ENCODE measurements at regions not wholly inside any gene's neighbourhood (a gene's known extent, or its start where the extent isn't known, plus 50 kb on each side); places are given as distances from the start of the nearest gene placed in this dataset.

DNA sequence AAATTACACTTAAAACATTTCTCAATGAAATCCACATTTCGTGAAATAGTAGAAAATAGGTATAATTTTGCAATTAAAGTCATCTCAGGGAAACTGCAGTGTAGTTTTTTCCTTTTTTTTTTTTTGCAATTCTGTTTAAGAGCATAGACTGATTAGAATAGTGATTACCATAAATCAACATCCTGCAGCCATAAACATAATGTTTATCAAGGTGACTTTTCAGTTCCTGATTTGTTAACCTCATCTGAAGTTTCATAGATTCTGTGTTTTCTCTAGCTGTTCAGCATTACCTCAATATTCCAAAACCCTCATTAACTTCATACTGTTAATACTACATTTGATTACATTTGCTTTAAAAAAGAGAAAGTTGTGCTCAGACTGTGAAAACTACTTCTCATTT, 286.3 kb upstream of the DACH1 start:
- no peak for DNase-seq

DNA sequence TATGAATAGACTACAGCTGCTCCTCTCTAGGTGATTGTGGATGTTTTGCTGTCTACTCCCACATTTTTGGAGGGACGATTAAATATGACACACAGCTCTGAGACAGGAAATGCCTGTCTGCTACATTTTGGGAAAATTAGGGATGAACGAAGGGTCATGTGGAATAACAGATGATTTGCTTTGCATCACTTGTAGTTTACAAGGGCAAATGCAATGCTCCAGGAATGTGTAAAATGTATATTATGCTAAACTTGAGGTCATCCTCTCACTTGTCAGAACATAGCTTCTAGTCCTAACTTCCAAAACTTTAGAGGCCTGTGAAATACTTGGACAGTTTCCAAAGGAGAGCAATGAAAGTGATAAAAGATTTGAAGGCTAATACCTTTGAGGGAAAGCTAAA, 284.2 kb upstream of the DACH1 start:
- DNase-seq: no peak

DNA sequence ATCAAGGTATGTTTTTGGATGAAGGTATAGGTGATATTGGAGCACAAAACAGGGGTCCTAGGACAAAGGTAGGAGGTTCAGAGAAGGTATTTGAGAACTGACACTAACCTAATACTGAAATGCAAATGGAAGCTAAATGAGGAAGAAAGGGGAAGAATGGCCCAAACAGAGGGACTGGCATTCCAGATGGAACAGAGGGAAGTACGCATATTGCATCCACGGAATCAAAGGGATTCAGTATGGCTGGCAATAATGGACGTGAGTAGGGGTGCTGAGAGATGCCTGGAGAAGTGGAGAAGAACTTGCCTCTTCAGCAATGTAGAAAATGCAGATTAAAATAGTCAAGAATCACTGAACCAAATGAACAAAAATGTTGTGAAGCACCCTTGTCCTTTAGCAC, 283.5 kb upstream of the DACH1 start:
- no peak for DNase-seq

DNA sequence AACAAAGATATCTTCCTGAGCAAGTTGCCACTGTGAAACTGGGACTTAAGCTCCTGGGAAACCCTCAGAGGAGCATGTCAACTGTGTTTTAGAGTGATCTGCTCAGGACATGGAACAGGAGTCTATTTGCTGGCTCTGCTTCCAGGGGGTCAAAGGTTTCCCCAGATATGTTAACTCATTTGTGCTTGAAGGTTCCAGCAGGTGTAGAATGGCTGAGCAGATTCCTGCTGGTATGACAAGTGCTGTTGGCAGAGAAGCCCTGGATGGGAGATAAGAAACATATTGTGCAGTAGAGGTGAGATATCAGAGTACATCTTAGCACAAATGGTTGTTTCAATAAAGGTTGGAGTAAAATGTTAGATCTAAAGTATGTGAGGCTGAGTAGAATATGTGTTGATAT, 282.7 kb upstream of the DACH1 start:
- no peak for DNase-seq

DNA sequence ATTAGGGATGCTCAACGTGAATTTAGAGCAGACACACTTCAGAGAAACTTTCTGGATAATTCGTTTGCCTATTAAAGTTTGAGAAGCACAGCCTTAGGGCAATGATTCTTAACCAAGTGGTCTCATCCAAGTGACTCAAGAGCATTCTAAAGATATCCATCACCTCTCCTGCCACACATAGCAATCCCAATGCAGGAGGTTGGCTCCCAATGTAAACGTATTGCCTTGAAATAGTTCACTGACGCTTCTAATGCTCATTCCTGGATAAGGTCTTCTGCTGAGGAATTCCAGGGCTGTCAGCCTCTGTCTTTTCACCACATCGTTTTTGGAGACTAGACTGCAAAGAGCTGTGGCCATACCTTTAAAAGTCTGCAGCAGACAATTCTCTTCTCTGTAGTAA, 279.8 kb upstream of the DACH1 start:
- no peak for DNase-seq

DNA sequence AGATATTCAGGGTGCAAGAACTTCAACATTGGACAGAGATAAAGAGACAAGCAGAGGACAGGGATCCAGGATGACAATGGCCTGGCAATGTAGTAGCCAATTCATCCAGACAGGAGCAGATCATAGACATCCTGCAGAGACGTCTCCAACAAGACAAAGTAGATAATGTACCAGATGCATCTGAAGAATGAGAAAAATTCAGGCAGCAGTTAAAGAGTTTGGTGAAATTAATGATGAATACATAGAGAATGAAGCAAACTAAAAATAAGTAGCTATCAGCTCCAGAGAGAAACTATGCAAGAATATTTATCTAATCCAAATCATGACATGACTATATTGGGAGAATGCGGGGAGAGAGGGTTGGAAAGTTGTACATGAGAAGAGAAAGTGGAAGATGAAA, 278.4 kb upstream of the DACH1 start:
- no peak for DNase-seq

DNA sequence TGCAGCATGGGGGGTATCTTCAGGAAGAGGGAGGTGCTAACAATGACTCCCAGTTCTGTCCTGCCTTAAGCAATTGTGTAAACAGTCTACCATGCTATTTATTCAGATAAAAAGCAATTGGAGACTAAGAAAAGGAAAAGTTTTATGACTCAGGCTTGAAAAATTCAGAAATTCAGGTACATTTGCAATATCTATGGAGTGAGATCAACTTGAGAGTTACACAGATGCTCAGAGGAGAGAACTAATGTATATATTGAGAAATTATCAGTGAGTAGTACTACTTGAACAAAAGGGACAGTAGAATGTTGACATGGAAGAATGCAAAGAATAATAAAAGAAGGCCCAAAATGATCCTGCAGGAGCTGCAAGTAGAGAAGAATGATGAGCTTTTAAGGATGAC, 277.6 kb upstream of the DACH1 start:
- DNase-seq: no peak

DNA sequence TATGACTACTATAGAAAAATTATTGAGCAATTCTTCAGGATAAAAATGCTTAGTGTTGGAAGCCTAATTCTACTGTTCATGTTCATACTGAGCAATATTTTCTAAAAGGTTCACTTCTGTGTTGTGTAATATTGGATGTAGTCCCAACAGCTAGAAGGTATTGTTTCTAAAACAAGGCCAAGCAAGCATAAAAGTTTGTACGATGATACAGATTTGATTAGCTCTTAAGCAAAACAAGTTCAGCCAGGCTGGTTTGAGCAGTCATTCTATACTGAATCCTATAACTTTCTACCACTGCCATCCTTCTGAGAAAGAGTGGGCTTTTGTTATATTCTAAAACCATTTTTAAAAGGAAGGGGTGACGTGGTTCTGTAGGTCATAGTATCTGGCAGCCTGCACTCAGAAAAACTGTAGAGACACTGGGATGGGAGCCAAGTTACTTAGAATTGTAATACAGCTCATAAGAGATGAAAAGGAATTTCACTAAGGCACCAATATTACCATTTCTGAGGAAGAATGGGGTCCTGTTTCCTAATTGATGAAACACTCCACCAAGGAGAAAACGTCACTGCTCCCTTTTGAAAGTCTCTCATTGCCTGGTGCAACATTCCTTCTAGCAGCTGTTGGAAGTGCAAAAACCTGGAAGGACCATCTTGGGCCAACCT, 275.0 kb upstream of the DACH1 start:
- no peak for DNase-seq

DNA sequence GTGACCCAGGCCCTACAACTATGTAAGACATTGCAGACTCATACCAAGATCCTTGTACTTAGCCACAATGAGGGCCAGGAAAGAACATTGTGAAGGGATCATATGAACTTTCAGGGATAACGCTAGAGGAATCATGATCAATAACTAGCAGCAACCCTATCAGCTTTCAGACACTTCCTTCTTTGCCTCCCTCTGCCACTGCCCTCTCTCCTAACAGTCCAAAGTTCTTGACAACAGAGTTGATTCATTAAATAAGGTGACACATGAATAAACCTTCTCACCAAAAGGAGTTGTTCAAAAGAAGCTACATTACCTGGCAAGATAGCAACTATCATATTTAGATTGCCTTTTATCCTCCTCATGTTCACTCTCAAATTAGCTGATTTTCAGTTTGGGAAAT, 272.2 kb upstream of the DACH1 start:
- DNase-seq: no peak

DNA sequence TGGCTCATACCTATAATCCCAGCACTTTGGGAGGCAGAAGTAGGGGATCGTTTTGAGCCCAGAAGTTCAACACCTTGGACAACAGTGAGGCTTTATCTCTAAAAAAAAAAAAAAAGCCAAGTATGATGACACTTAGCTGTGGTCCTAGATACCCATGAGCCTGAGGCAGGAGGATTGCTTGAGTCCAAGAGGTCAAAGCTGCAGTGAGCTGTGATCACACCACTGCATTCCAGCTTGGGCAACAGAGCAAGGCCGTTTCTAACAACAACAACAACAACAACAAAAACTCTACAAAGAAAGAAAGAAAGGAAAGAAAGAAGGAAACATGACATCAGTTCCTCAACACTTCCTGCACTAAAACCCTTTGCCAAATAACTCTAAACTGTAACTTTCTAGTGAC, 265.1 kb upstream of the DACH1 start:
- no peak for DNase-seq

DNA sequence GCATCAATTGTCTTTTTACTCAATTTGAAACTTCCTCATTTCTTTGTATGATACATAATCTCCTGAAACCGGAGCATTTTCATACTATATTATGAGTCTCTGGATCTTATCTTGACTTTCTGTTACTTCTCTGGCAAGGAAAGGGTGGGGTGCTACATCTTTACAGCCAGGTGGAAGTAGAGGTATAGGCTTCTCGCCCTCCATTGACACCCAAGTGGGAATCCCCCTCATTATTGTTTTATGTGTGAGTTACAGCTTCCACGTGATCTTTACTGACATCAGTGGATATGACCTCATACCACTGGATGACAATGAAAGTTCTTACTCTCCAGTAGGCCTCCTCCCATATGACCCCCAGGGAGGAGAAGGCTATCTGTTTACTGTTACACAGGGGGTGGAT, 262.1 kb upstream of the DACH1 start:
- peak; percentile 35 for DNase-seq

DNA sequence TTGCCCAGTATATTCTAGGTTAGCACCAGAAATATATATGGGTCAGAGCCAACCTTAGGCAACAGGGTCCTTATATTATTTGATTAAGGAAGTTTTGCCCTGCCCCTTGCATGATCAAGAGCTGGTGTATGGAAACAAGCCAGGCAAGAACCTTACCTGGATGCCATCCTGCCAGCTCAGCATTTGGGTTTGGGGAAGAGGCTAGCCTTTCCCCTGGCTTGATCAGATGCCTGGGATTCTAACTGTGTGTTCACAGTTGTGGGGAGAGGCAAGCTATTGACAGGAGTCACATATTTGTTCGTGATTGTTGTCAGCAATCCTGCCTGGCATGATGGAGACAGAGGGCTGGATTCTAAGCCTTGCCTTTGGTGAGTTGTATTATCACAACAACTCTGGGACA, 260.0 kb upstream of the DACH1 start:
- DNase-seq: no peak

DNA sequence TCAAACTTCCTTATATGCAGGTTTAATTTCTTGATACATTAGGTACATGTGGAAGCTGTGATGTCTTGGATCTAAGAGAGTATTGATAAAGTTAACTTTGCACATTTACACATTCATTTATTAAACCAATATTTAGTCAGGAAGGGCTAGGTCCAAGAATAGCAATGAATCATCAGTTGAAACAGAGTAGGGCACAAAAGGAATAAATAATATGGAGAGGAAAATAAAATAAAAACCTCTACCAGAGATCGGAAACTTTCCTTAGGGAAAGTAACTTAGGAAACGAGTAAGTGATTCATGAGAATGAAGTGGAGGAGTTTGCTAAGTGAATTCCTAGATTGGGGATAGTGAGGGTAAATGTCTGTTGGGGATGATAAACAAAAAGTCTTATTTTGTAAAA, 259.4 kb upstream of the DACH1 start:
- no peak for DNase-seq

DNA sequence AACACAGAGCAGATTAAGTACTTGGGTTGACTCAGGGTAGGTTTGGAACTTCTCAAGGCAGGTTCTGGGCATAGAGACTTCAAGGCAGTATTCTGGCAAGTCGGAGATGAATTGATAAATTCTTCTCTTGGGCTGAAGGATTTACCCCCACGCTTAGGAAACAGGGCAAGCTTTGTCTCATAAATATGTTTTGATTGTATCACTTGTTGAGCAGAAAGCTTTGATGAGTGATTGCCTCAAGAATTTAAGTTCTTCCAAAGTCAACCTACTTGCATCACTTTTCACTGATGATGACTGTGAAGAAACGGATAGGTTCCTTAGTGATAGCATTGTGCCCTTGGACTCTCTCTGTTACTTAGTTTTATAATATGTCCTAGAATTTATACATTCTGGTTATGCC, 258.6 kb upstream of the DACH1 start:
- DNase-seq: no peak

DNA sequence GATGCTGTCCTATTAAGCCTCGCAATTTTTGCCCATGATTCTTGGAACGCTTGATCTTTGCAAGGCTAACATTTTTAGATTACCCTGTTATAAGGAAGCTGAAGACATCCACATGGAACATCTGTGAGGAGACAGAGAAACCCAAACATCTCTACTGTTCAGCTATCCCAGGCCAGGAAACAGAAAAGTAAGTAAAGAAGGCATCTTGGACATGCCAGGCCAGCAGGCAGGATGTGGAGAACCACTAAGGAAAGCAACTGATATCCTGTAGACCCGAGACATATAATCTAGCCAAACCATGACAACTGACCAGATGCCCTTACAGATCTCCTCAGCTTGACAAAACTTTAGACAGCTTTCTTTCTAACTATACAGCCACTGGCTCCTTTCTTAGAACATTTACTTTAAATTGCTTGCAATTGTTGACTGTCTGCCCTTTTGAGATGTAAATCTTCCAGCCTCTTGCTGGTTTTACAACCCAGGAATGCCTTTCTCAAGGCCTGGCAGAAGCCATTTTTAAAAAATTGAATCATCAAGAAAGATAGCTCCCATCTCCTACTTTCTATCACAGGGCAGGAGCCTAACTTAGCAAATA, 255.8 kb upstream of the DACH1 start:
- DNase-seq: no peak

DNA sequence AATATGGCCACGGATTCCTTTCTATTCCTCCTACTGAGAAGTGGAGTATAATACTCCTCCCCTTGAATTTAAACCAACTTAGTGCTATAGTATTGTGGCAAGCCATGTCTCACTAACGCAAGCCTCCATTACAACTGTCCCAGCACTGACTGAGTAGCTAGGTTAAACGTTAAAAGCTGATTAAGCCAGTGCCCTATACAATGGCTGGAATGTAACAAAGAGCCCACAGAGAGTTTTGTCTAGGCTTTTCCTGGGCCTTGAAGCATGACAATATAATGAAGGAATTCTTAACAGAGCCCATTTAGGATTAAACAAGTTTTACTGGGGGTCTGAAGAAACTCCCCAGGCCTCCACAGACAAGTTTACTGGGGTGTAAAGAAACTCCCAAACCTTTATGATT, 254.5 kb upstream of the DACH1 start:
- no peak for DNase-seq

DNA sequence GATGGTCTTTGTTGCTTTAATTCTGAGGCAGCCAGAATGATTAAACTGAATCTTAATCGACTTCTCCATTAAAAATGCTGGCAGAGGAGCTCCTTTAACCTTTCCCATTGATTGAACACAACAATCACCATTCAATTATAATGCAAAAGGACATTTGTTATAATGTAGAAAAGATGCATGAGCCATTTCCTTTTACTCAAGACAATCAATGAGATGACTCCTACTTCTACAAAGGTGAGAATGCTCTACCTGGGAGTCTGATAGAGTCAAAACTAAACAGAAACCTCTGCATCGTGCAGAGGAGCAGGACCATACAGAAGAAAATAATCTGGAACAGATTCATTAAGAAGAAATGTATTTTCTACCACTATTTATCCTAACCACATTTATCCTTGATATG, 253.6 kb upstream of the DACH1 start:
- DNase-seq: no peak

DNA sequence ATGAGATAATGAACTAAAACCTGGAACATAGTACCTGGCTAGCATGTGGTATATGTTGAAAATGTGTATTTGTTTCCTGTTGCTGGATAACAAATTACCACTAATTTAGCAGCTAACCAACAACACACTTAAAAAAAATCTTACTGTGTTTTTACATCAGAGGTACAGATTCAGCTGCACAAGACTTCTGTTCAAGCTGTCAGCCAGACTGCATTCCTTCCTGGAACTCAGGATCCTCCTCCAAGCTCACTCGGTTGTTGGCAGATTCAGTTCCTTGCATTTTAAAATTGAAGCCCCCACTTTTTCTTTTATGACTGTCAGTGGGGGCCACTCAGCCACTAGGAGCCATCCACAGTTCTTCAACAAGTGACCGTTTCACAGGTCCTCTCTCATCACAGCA, 246.9 kb upstream of the DACH1 start:
- no peak for DNase-seq

DNA sequence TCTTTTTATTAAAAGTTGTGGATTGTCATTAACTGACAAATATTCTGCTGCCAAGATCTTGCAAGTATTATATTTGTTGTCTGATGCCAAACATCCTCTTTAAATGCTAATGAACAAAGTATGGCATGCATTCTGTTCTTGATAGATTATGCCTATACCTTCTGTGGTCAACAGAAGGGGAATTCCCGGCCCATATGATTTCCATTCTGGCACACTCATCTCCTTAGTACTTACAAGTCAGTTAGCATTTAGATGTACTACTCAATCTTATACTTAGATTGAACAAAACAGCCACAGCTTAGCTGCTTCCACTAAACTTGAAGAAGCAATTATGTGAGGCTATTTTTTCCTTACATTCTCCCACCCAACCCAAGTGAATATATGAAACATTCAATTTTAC, 246.1 kb upstream of the DACH1 start:
- no peak for DNase-seq

DNA sequence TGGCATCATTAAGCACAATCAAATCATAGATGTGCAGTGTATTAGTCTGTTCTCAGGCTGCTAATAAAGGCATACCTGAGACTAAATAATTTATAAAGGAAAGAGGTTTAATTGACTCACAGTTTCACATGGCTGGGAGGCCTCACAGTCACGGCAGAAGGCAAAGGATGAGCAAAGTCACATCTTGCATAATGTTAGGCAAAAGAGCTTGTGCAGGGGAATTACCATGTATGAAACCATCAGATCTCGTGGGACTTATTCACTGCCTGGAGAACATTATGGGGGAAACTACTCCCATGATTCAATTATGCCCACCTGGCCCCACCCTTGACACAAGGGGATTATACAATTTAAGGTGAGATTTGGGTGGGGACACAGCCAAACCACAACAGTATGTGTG, 245.2 kb upstream of the DACH1 start:
- no peak for DNase-seq

DNA sequence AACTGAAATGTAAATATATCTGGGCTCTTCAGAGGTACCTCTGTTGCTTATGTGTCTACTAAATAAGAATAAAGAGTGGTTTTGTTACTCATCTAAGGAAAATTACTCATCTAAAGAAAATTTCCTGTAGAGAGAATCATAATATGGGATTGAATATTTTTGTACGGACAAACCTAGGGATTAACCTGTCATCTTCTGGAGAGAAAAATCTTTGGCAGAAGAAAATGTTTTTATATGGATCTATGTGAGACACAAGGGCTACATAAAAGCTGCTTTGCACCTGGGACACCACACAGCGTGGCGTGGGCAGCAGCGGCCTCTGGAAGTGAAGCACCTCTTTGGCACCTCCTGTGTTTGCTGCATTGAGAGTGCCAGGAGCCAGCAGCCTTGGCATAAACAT, 242.9 kb upstream of the DACH1 start:
- DNase-seq: no peak

DNA sequence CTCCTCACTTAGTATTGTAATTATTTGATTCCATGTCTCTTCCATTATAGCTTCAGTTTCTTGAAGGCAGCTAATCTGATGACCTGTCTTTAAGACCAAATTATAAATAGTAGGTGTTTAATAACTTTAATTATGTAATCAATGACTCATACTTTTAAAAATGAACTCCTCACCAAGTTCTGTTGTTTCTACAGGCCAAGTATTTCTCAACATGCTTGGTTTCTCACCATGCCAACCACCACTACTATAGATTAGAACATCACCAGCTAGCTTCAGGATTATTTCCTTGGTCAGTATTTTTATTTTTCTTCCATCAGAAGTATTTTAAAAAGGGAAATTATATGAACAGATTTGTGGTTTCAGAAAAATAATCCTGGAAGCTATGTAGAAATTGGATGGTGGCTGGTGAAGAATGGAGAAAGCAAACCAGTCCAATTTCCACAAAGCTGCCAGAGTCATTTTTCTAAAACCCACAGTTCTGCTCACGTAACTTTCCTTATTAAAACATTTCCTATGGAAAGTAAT, 237.7 kb upstream of the DACH1 start:
- DNase-seq: no peak

DNA sequence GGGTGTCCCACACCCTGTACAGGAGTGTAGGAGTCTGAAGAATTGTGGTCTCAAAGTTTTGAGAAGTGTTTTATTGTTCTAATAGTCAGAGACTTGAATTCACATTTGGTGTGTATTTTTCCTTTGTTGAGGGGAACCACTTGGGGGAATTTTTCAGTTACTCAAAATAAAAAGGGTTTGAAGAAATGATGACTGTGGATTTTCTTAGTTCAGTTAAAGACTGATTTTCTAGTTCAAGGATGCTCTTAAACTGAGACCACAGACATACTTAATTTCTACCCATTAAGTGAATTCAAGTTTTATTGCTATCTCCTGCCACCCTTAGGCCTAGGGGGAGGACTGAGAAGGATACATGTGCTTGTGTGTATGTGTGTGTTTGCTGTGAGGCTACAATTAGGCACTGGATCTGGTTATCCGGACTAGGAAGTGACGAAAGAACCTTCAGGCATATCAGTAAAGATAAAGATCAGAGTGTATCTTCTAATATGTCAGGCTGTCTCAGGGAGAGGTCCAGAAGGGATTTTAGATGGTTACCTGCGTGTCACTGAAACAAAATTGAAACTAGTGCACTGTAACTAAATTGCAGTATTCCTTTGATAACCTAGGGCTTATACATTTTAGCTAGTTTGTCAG, 234.9 kb upstream of the DACH1 start:
- no peak for DNase-seq

DNA sequence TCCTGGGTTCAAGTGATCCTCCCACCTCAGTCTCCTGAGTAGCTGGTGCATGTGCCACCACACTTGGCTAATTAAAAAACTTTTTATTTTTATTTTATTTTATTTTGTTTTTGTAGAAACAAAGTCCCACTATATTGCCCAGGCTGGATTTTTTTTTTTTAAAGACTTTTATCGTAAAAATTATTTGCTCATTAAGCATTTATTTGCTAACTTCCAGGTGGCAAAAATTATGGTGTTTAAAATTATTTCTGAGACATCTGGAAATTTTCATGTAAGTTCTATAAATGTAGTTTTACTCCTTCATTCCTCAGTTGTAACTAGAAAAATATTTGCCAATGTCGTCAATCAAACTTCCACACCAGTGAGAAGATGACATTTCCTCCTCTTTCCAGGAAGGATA, 233.3 kb upstream of the DACH1 start:
- DNase-seq: no peak

DNA sequence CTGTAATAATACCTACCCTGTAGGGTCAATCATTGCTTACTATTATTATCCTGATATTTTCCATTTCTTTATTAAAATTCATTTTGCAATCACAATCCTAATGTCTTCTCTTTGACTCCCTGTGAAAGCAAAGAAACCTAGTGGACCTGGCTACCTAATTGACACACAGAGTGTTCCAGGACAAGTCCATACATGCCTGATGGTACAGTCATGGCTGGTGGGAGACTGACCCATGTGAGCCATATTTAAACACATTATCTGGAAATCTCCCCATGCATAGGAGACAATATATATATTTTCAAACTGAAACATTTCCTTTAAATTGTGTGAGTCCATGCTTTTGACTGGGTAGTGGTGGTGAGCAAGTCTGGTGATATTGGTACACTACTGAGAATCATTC, 230.6 kb upstream of the DACH1 start:
- no peak for DNase-seq
